ENCODE measurements at regions not wholly inside any gene's neighbourhood (a gene's known extent, or its start where the extent isn't known, plus 50 kb on each side); places are given as distances from the start of the nearest gene placed in this dataset.

DNA sequence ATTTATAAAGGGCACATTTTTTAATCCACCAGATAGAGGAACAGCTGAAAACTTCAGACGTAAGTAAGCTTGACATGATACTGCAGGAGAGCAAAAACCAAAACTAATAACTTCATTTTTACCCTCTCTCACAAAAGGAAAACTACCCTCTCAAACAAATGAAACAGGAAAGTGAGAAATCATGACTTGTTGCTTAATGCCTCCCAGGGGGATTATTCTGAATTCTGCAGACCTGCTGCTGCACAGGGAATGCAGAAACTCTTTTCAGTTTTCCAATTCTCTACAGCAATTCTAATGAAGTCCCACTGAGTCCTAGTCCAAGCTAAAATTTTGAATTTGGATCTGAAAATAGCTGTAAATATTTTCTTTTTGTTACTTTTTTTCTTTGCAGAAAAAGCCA, 637.1 kb upstream of the CCDC54 start:
- no peak for DNase-seq
- ChIA-PET POLR2A (no interaction called here), CTCF (no interaction called here)
- H3K36me3 ChIP-seq (ENCODE audit: control insufficient read depth in 4 of 4, insufficient read depth in 4 of 4, low read length in 3 of 4), result no peaks in the 10 kb centered on the region
- no peaks in the 10 kb centered on the region for H3K27me3 ChIP-seq (replicated peaks in 2 of 5; ENCODE audit: control insufficient read depth in 4 of 5, insufficient read depth in 5 of 5, low read length in 4 of 5)
- no CpG with 5 or more reads among the region's 1 CpG for WGBS (ENCODE audit: insufficient coverage)
- H3K9me3 ChIP-seq (ENCODE audit: control extremely low read depth in 1 of 5, control insufficient read depth in 4 of 5, insufficient read depth in 2 of 5, low read depth in 1 of 5, low read length in 4 of 5), result no peaks in the 10 kb centered on the region
- no peak overlapping the region for H3K4me3 ChIP-seq (ENCODE audit: control insufficient read depth in 1 of 7, extremely low read depth in 1 of 7, insufficient read depth in 4 of 7, low read depth in 2 of 7, low read length in 6 of 7)
- no peaks in the 10 kb centered on the region for H3K4me1 ChIP-seq (ENCODE audit: control extremely low read depth in 1 of 4, control insufficient read depth in 4 of 4, insufficient read depth in 4 of 4, low read length in 3 of 4)
- H3K27ac ChIP-seq (ENCODE audit: insufficient read depth in 1 of 2, low read depth in 1 of 2, low read length in 2 of 2, poor library complexity in 1 of 2, severe bottlenecking in 2 of 2), result no peak overlapping the region

DNA sequence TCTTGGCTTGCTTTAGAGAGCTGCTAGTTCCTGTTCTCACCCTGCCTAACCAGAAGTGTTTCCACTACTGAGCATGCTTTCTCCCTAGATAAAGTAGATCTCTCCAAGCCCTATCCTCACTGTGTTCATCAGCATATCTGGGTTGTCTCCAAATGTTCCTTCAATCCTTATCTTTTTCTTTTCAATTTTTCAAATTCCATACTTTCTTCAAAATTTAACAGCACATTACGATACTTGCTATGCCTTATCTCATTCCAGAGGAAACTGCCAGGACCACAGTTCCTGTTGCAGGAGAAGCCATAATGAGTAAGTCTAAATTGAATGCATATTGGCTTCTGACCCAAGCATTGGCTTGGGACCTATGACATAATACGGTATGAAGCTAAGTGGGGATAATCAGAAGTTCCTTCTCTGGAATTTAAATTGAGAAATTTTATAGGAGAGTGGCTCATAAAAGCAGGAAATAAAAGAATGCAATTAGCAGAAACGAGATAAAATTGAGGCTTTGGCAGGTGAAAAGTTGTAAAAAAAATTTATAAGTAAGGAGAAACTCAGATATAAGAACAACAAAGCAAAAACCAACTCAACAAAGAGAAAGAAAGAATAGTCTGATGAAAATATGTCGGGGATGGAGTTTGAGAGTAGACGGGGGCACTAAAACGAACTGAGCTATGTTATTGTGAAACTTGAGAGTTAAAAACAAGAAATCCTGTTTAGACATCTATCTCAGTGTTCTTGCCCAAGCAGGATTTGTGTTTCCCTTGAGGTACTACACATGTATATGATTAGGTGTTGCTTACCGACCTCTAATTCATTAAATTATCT, 631.7 kb upstream of the CCDC54 start:
- POLR2A ChIA-PET, result no interaction called here
- no peak for DNase-seq

DNA sequence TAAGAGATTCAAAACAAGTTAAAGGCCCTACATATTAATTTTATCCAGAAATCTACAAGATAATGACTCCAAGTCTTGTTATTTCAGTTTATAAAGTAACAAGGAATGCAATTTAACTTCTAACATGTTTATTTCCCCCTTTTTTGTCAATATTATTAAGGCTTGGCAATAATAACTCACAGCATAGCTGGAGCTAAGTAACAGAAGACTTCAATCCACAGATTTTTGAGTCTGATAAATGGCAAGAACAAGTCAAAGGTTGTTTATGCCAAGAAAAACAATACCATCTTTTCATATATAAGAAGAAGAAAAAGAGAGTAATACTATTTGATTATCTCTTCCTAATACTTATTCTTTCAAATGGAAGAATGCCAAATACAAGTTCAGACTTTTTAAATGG, 631.0 kb upstream of the CCDC54 start:
- Histone ChIP-seq H3K27me3 (replicated peaks in 2 of 5; ENCODE audit: control insufficient read depth in 4 of 5, insufficient read depth in 5 of 5, low read length in 4 of 5) (no peaks in the 10 kb centered on the region), H3K9me3 (ENCODE audit: control extremely low read depth in 1 of 5, control insufficient read depth in 4 of 5, insufficient read depth in 2 of 5, low read depth in 1 of 5, low read length in 4 of 5) (no peaks in the 10 kb centered on the region), H3K4me3 (ENCODE audit: control insufficient read depth in 1 of 7, extremely low read depth in 1 of 7, insufficient read depth in 4 of 7, low read depth in 2 of 7, low read length in 6 of 7) (no peak overlapping the region), H3K27ac (ENCODE audit: insufficient read depth in 1 of 2, low read depth in 1 of 2, low read length in 2 of 2, poor library complexity in 1 of 2, severe bottlenecking in 2 of 2) (no peak overlapping the region), H3K4me1 (ENCODE audit: control extremely low read depth in 1 of 4, control insufficient read depth in 4 of 4, insufficient read depth in 4 of 4, low read length in 3 of 4) (no peaks in the 10 kb centered on the region), H3K36me3 (ENCODE audit: control insufficient read depth in 4 of 4, insufficient read depth in 4 of 4, low read length in 3 of 4) (no peaks in the 10 kb centered on the region)
- ChIA-PET POLR2A (no interaction called here), CTCF (no interaction called here)
- no peak for DNase-seq

More for the DNA sequence above, 631.7 kb upstream of the CCDC54 start:
- H3K4me3 ChIP-seq (ENCODE audit: control insufficient read depth in 1 of 7, extremely low read depth in 1 of 7, insufficient read depth in 4 of 7, low read depth in 2 of 7, low read length in 6 of 7), result no peak overlapping the region
- no peaks in the 10 kb centered on the region for H3K4me1 ChIP-seq (ENCODE audit: control extremely low read depth in 1 of 4, control insufficient read depth in 4 of 4, insufficient read depth in 4 of 4, low read length in 3 of 4)
- H3K9me3 ChIP-seq (ENCODE audit: control extremely low read depth in 1 of 5, control insufficient read depth in 4 of 5, insufficient read depth in 2 of 5, low read depth in 1 of 5, low read length in 4 of 5), result no peaks in the 10 kb centered on the region
- no peaks in the 10 kb centered on the region for H3K36me3 ChIP-seq (ENCODE audit: control insufficient read depth in 4 of 4, insufficient read depth in 4 of 4, low read length in 3 of 4)
- CTCF ChIA-PET, result no interaction called here
- WGBS (ENCODE audit: insufficient coverage), result 79% methylated on average over 5 of the region's 7 CpGs
- H3K27ac ChIP-seq (ENCODE audit: insufficient read depth in 1 of 2, low read depth in 1 of 2, low read length in 2 of 2, poor library complexity in 1 of 2, severe bottlenecking in 2 of 2), result no peak overlapping the region
- no peaks in the 10 kb centered on the region for H3K27me3 ChIP-seq (replicated peaks in 2 of 5; ENCODE audit: control insufficient read depth in 4 of 5, insufficient read depth in 5 of 5, low read length in 4 of 5)

DNA sequence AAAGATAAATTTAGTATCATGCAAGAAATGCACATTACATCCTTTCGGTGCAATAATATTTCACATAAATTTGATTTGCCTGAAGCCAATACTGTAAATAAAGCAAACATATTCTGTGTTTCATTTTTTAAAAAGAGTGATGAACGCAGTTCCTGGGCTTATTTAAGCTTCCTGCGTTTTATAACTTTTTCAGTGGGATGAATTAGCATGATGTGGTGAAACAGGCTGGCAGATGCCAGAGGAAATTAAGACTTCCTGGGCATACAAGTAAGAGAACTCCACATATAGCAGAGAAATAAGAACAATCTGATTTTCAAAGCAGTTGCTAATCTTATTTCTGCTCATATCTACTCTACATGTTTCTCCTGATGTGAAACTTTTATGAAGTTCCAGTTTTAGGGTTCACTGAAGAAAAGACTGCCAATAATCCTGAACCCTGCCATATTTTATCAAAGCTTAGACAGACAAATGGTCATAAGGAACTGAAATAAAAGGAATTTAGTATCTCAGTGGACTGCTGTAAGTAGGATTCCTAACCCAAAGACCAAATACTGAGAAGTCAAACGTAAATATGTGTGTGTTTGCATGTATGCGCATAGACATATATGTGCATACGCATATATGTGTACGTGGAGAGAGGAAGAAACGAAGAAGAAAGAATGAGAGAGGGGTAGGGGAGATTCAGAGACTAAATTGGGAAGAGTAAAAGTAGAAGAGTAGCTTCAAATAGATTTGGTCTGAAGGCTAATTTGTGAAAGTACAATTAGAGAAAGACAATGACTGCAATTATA, 628.6 kb upstream of the CCDC54 start:
- WGBS (ENCODE audit: insufficient coverage), result 80% methylated on average over 1 of the region's 8 CpGs
- Histone ChIP-seq H3K9me3 (ENCODE audit: control extremely low read depth in 1 of 5, control insufficient read depth in 4 of 5, insufficient read depth in 2 of 5, low read depth in 1 of 5, low read length in 4 of 5) (no peaks in the 10 kb centered on the region), H3K4me1 (ENCODE audit: control extremely low read depth in 1 of 4, control insufficient read depth in 4 of 4, insufficient read depth in 4 of 4, low read length in 3 of 4) (no peaks in the 10 kb centered on the region), H3K4me3 (ENCODE audit: control insufficient read depth in 1 of 7, extremely low read depth in 1 of 7, insufficient read depth in 4 of 7, low read depth in 2 of 7, low read length in 6 of 7) (no peak overlapping the region), H3K27ac (ENCODE audit: insufficient read depth in 1 of 2, low read depth in 1 of 2, low read length in 2 of 2, poor library complexity in 1 of 2, severe bottlenecking in 2 of 2) (no peak overlapping the region), H3K27me3 (replicated peaks in 2 of 5; ENCODE audit: control insufficient read depth in 4 of 5, insufficient read depth in 5 of 5, low read length in 4 of 5) (no peaks in the 10 kb centered on the region), H3K36me3 (ENCODE audit: control insufficient read depth in 4 of 4, insufficient read depth in 4 of 4, low read length in 3 of 4) (no peaks in the 10 kb centered on the region)
- DNase-seq, result no peak
- ChIA-PET POLR2A (no interaction called here), CTCF (no interaction called here)

DNA sequence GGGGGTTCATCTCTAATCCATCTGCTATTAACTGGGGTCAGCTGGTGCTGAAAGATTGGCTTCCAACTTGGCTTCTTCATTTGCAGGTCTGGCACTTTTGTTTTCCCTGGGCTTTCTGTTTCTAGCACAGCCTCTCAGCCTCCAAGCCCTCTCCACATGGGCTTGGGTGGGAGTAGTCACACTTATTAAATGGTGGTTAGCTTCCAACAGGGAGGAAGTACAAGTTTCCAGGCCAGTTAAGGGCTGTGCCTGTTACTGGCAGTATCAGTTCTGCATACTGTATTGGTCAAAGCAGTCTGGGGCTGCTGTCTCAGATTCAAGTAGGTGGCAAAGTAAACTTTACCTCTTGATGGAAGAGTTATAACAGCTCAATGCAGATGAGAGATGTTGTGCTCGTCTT, 627.1 kb upstream of the CCDC54 start:
- no peak overlapping the region for H3K27ac ChIP-seq (ENCODE audit: insufficient read depth in 1 of 2, low read depth in 1 of 2, low read length in 2 of 2, poor library complexity in 1 of 2, severe bottlenecking in 2 of 2)
- H3K36me3 ChIP-seq (ENCODE audit: control insufficient read depth in 4 of 4, insufficient read depth in 4 of 4, low read length in 3 of 4), result no peaks in the 10 kb centered on the region
- H3K4me3 ChIP-seq (ENCODE audit: control insufficient read depth in 1 of 7, extremely low read depth in 1 of 7, insufficient read depth in 4 of 7, low read depth in 2 of 7, low read length in 6 of 7), result no peak overlapping the region
- WGBS (ENCODE audit: insufficient coverage), result no CpG with 5 or more reads among the region's 1 CpG
- ChIA-PET POLR2A (no interaction called here), CTCF (no interaction called here)
- DNase-seq, result no peak
- no peaks in the 10 kb centered on the region for H3K4me1 ChIP-seq (ENCODE audit: control extremely low read depth in 1 of 4, control insufficient read depth in 4 of 4, insufficient read depth in 4 of 4, low read length in 3 of 4)
- H3K27me3 ChIP-seq (replicated peaks in 2 of 5; ENCODE audit: control insufficient read depth in 4 of 5, insufficient read depth in 5 of 5, low read length in 4 of 5), result no peaks in the 10 kb centered on the region
- H3K9me3 ChIP-seq (ENCODE audit: control extremely low read depth in 1 of 5, control insufficient read depth in 4 of 5, insufficient read depth in 2 of 5, low read depth in 1 of 5, low read length in 4 of 5), result peaks cover 0 to under 1% (median 0%) of the 10 kb centered on the region in 5 experiments

DNA sequence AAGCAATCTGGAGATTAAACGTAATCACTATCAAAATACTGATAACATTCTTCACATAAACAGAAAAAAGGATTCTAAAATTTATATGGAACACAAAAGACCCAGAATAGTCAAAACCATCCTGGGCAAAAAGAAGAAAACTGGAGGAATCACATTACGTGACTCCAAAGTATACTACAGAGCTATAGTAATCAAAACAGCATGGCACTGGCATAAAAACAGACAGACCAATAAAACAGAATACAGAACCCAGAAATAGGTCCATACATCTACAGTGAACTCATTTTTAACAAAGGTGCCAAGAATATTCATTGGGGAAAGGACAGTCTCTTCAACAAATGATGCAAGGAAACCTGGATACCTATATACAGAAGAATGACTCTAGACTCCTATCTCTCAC, 621.9 kb upstream of the CCDC54 start:
- no peaks in the 10 kb centered on the region for H3K36me3 ChIP-seq (ENCODE audit: control insufficient read depth in 4 of 4, insufficient read depth in 4 of 4, low read length in 3 of 4)
- H3K27ac ChIP-seq (ENCODE audit: insufficient read depth in 1 of 2, low read depth in 1 of 2, low read length in 2 of 2, poor library complexity in 1 of 2, severe bottlenecking in 2 of 2), result no peak overlapping the region
- H3K9me3 ChIP-seq (ENCODE audit: control extremely low read depth in 1 of 5, control insufficient read depth in 4 of 5, insufficient read depth in 2 of 5, low read depth in 1 of 5, low read length in 4 of 5), result peaks cover 0 to 5% (median 0%) of the 10 kb centered on the region in 5 experiments
- H3K4me1 ChIP-seq (ENCODE audit: control extremely low read depth in 1 of 4, control insufficient read depth in 4 of 4, insufficient read depth in 4 of 4, low read length in 3 of 4), result no peaks in the 10 kb centered on the region
- POLR2A ChIA-PET, result no interaction called here
- no CpG with 5 or more reads among the region's 2 CpGs for WGBS (ENCODE audit: insufficient coverage)
- H3K4me3 ChIP-seq (ENCODE audit: control insufficient read depth in 1 of 7, extremely low read depth in 1 of 7, insufficient read depth in 4 of 7, low read depth in 2 of 7, low read length in 6 of 7), result no peak overlapping the region
- DNase-seq, result no peak
- CTCF ChIA-PET, result no interaction called here
- no peaks in the 10 kb centered on the region for H3K27me3 ChIP-seq (replicated peaks in 2 of 5; ENCODE audit: control insufficient read depth in 4 of 5, insufficient read depth in 5 of 5, low read length in 4 of 5)

DNA sequence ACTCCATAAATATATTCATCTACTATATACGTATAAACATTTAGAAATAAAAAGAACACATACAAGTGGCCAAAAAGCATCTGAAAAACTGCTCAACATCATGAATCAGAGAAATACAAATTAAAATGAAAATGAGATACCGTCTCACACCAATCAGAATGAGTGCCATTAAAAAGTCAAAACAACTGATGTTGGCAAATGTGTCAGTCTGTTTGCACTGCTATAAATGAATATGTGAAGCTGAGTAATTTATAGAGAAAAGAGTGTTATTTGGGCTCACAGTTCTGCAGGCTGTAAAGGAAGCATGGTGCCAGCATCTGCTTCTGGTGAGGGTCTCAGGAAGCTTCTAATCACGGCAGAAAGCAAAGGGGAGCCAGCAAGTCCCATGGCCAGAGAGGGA, 620.3 kb upstream of the CCDC54 start:
- CTCF ChIA-PET, result no interaction called here
- WGBS (ENCODE audit: insufficient coverage), result 29% methylated on average over 1 of the region's 3 CpGs
- DNase-seq, result no peak

More for the DNA sequence above, 620.3 kb upstream of the CCDC54 start:
- POLR2A ChIA-PET, result no interaction called here
- no peak overlapping the region for H3K4me3 ChIP-seq (ENCODE audit: control insufficient read depth in 1 of 7, extremely low read depth in 1 of 7, insufficient read depth in 4 of 7, low read depth in 2 of 7, low read length in 6 of 7)
- H3K9me3 ChIP-seq (ENCODE audit: control extremely low read depth in 1 of 5, control insufficient read depth in 4 of 5, insufficient read depth in 2 of 5, low read depth in 1 of 5, low read length in 4 of 5), result peaks cover 0 to 5% (median 0%) of the 10 kb centered on the region in 5 experiments
- H3K27ac ChIP-seq (ENCODE audit: insufficient read depth in 1 of 2, low read depth in 1 of 2, low read length in 2 of 2, poor library complexity in 1 of 2, severe bottlenecking in 2 of 2), result no peak overlapping the region
- H3K27me3 ChIP-seq (replicated peaks in 2 of 5; ENCODE audit: control insufficient read depth in 4 of 5, insufficient read depth in 5 of 5, low read length in 4 of 5), result no peaks in the 10 kb centered on the region
- no peaks in the 10 kb centered on the region for H3K4me1 ChIP-seq (ENCODE audit: control extremely low read depth in 1 of 4, control insufficient read depth in 4 of 4, insufficient read depth in 4 of 4, low read length in 3 of 4)
- no peaks in the 10 kb centered on the region for H3K36me3 ChIP-seq (ENCODE audit: control insufficient read depth in 4 of 4, insufficient read depth in 4 of 4, low read length in 3 of 4)

Measured in common myeloid progenitor, CD34-positive (primary cell).